ENCODE measurements at regions not wholly inside any gene's neighbourhood (a gene's known extent, or its start where the extent isn't known, plus 50 kb on each side); places are given as distances from the start of the nearest gene placed in this dataset.

GRCh38 chr7:142508251-142508650 lies 241.0 kb upstream of the PRSS1 start:
- TF ChIP-seq KIAA2018 (CRISPR knock-in tag; IDR thresholded peaks at IDR 0.05; ENCODE audit: borderline replicate concordance) (no peak), ZNF549 (CRISPR knock-in tag; IDR thresholded peaks at IDR 0.05) (no peak), ZNF567 (CRISPR knock-in tag; IDR thresholded peaks at IDR 0.05; ENCODE audit: borderline replicate concordance) (no peak), EP300 (IDR thresholded peaks at IDR 0.05; ENCODE audit: low read depth in 2 of 2, low read length in 2 of 2) (no peak), EP300 (CRISPR knock-in tag; IDR thresholded peaks at IDR 0.05; ENCODE audit: borderline replicate concordance) (no peak), ATF7 (IDR thresholded peaks at IDR 0.05) (no peak), ATF7 (CRISPR knock-in tag; IDR thresholded peaks at IDR 0.05) (no peak), ZNF18 (CRISPR knock-in tag; IDR thresholded peaks at IDR 0.05; ENCODE audit: insufficient replicate concordance) (no peak), CTCF (CRISPR knock-in tag; IDR thresholded peaks at IDR 0.05) (no peak), EZH2 (conservative IDR thresholded peaks at IDR 0.05; ENCODE audit: low read depth, low read length) (no peak), ZZZ3 (CRISPR knock-in tag; IDR thresholded peaks at IDR 0.05; ENCODE audit: borderline replicate concordance) (no peak)
